IPS DF 6.9 (cell line): ENCODE measurements at regions not wholly inside any gene's neighbourhood (a gene's known extent, or its start where the extent isn't known, plus 50 kb on each side); places are given as distances from the start of the nearest gene placed in this dataset.

ENCODE experiments used
- DNase-seq: peaks from one replicate; pipeline ENCODE4 v3.0.0-alpha.2; 2013; ENCODE audit warnings: low read depth, low spot score
- H3K27ac ChIP-seq: one replicate; pipeline ENCODE4 v1.5.1; 2013; ENCODE audit warnings: low read length, control low read depth
- H3K27me3 ChIP-seq: 2 replicates; pipeline ENCODE4 v1.6.1; 2013; ENCODE audit warnings: mild to moderate bottlenecking, low read length; ENCODE audit not compliant: control insufficient read depth, insufficient read depth
- H3K36me3 ChIP-seq: 2 replicates; pipeline ENCODE4 v1.6.1; 2013; ENCODE audit warnings: low read length; ENCODE audit not compliant: control insufficient read depth, insufficient read depth
- H3K4me1 ChIP-seq: 2 replicates; pipeline ENCODE4 v1.6.1; 2013; ENCODE audit warnings: low read length; ENCODE audit not compliant: control insufficient read depth, insufficient read depth
- H3K4me3 ChIP-seq: 2 replicates; pipeline ENCODE4 v1.5.1; 2013; ENCODE audit warnings: mild to moderate bottlenecking, low read length
- H3K9me3 ChIP-seq: 2 replicates; pipeline ENCODE4 v1.6.1; 2013; ENCODE audit warnings: low read length, inconsistent platforms; ENCODE audit not compliant: control insufficient read depth, insufficient read depth
- WGBS: extraction: QIAGEN DNeasy Blood & Tissue Kit; methylation state at CpG from one replicate; pipeline ENCODE4 v1.1.7; 2013; ENCODE audit warnings: mixed read lengths, missing lambda C conversion rate; ENCODE audit not compliant: insufficient read length, insufficient coverage; 5-methylcytosine and 5-hydroxymethylcytosine counted together

DNA sequence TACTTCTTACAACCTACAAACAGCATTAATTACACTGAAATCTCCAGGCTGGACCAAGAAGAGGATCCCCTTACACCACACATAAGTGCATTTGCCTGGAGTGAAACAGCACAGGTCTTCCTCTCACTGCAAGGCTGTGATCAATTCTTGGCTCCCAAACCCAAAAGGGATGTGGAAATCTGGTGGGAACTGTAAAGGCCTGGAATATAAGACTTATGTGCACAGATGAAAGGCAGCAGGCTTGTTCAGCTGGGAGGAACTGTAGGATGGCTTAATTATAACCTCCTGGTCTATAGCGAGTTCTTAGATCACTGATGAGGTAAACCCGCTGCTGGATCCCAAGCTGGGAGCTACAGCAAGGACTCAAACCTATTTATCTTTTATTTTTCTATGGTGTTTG, 182.9 kb upstream of the TNC start:
- DNase-seq, result no peak
- Histone ChIP-seq H3K36me3 (no peaks in the 10 kb centered on the region), H3K4me1 (peaks cover 4% of the 10 kb centered on the region; the same call in 1 of the 2 replicates), H3K27ac (no peak overlapping the region), H3K4me3 (no peak overlapping the region), H3K9me3 (no peaks in the 10 kb centered on the region), H3K27me3 (no peaks in the 10 kb centered on the region)
- WGBS, result no CpG with 5 or more reads among the region's 2 CpGs

DNA sequence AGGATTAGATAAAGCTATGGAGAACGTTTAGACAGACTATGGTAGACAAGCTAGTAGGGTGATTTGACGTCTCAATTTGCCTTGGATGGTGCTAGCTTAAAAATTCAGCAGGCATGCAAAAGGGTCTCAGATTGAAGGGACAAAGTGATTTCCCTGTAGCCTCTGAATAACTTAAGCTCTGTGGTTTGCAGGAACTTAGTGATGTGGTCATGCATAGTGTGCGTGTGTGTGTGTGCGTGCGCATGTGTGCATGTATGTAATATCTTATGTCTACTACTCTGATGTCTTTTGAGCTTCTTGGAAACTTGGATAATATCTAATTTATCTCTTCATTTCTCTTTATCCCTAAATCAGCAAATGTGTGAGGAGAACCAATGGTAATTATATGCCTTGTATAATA, 183.6 kb upstream of the TNC start:
- Histone ChIP-seq H3K4me1 (peaks cover 4% of the 10 kb centered on the region; the same call in 1 of the 2 replicates), H3K27ac (no peak overlapping the region), H3K27me3 (no peaks in the 10 kb centered on the region), H3K9me3 (no peaks in the 10 kb centered on the region), H3K36me3 (no peaks in the 10 kb centered on the region), H3K4me3 (no peak overlapping the region)
- no peak for DNase-seq
- no CpG with 5 or more reads among the region's 5 CpGs for WGBS

DNA sequence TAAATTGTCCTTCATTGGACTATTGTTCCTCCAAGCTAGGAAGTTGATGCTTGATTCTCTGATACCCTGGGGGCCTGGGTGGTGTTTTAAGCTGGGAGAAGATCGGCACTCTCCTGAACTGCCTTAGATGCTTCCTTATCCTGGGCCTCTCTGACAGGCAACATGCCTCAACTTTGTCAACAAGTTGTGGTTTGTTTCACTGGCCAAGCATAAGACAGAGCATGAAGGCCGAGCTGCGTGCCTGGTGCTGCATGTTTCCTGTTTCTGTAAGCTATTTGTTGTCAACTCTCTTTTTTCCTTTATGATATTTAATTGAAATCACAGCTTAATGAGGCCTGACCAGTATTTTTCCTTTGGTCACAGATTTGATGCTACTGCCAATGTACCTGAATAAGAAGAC, 187.6 kb upstream of the TNC start:
- Histone ChIP-seq H3K36me3 (no peaks in the 10 kb centered on the region), H3K27me3 (no peaks in the 10 kb centered on the region), H3K9me3 (no peaks in the 10 kb centered on the region), H3K4me3 (no peak overlapping the region), H3K27ac (no peak overlapping the region), H3K4me1 (no peaks in the 10 kb centered on the region)
- no CpG with 5 or more reads among the region's 3 CpGs for WGBS
- no peak for DNase-seq

DNA sequence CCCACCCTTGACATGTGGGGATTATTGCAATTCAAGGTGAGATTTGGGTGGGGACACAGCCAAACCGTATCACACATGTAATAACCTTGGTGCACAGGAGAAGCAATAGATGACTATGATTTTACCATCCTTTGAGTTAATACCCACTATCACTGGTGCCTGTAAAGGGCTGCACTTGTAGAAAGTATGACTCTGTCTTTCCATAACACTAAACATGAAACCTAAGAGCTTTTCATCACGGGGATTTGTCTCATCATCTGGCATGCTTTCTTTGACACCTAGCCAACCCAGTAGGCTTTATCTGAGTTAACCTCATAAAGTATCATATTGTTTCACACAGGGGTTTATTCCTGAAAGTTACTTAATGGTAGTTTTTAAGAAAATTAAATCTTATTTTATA, 188.9 kb upstream of the TNC start:
- Histone ChIP-seq H3K27ac (no peak overlapping the region), H3K36me3 (no peaks in the 10 kb centered on the region), H3K27me3 (no peaks in the 10 kb centered on the region), H3K4me3 (no peak overlapping the region), H3K4me1 (no peaks in the 10 kb centered on the region), H3K9me3 (no peaks in the 10 kb centered on the region)
- no CpG with 5 or more reads among the region's 2 CpGs for WGBS
- no peak for DNase-seq

DNA sequence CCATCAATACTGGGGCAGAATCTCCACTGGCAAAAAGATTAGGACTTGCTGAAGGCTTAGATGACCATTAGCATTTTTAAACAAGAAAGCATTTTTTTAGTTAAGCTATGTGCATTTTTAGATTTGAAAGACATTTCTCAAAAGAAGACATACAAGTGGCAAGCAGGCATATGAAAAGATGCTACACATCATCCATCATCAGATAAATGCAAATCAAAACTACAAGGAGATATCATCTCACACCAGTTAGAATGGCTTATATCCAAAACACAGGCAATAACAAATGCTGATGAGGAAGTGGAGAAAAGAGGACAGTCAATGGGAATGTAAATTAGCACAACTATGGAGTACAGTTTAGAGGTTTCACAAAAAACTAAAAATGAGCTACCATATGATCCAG, 195.6 kb upstream of the TNC start:
- no peaks in the 10 kb centered on the region for H3K27me3 ChIP-seq
- H3K4me3 ChIP-seq, result no peak overlapping the region
- no peak for DNase-seq
- no peaks in the 10 kb centered on the region for H3K4me1 ChIP-seq
- H3K9me3 ChIP-seq, result no peaks in the 10 kb centered on the region
- no peaks in the 10 kb centered on the region for H3K36me3 ChIP-seq
- no peak overlapping the region for H3K27ac ChIP-seq

DNA sequence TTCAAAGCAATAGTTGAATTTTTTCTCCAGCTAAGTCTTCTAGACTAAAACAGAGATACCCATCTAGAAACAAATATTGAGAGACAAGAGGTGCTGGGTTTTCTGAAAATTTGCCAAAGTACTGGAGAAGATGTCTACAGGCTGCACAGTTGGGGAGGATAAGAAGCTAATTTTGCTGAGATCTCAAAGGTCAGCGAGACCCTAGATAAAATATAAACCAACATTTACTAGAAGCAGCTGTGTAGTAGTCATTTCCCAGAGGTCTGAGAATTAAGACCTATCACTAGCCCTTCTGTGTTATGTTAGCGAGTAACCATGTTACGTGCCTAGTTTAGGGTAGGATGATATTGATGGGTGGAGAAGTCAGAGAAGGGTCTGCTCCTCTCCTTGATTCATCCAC, 208.5 kb upstream of the TNC start:
- Histone ChIP-seq H3K4me3 (no peak overlapping the region), H3K36me3 (no peaks in the 10 kb centered on the region), H3K9me3 (no peaks in the 10 kb centered on the region), H3K4me1 (no peaks in the 10 kb centered on the region), H3K27me3 (no peaks in the 10 kb centered on the region), H3K27ac (no peak overlapping the region)
- no peak for DNase-seq
- no CpG with 5 or more reads among the region's 3 CpGs for WGBS

DNA sequence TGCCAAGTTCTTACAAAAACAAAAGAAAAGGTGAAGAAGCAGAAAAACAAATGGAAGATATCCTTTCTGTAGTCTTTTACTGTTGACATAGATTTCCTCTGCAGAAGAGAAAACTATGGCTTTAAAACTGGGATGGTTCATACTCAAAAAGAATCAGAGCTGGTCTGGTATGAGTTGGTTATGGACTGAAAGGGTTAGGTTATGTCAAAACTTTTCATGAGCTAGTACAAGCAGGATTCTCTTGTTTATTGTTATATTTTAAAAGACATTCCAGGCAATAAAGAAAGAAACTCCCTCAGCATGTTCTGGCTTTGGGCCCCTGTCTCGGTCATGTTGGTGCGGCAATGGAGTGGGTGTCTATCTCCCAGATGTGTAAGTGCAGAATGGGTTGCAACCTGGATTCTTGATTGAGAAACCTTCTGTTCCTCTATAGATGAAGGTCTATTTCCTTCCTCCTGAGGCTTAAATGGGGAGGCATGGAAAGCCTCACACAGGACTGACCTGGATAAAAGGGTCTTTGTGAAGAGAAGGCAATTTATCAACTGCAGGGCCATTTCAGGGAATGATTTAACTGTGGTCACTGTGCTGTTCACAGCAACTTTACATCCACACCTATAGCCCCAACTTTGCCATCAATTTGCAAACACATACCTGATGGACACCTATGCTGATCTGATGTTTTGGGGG, 209.6 kb upstream of the TNC start:
- Histone ChIP-seq H3K9me3 (no peaks in the 10 kb centered on the region), H3K36me3 (no peaks in the 10 kb centered on the region), H3K4me3 (no peak overlapping the region), H3K27ac (no peak overlapping the region), H3K4me1 (no peaks in the 10 kb centered on the region), H3K27me3 (no peaks in the 10 kb centered on the region)
- DNase-seq, result no peak
- no CpG with 5 or more reads among the region's 2 CpGs for WGBS

DNA sequence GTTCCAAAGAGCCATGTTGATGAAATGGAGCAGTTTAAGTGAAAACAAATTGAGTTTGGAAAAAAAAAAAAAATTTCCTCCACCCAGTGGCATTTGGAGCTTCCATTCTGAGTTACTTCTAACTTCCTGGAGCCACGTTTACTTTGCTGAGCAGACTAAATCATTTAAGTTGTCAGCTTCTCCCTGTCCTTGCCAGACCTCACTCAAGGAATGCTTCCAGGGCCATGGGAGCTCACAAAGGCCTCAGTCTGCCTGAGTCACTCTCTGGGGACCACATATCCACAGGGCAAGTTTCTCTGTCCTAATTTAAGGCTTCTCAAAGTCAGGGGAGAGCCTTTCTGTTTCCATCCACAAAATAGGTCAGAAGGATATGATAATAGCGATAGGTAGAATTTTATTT, 210.3 kb upstream of the TNC start:
- no CpG with 5 or more reads among the region's 2 CpGs for WGBS
- DNase-seq, result no peak

DNA sequence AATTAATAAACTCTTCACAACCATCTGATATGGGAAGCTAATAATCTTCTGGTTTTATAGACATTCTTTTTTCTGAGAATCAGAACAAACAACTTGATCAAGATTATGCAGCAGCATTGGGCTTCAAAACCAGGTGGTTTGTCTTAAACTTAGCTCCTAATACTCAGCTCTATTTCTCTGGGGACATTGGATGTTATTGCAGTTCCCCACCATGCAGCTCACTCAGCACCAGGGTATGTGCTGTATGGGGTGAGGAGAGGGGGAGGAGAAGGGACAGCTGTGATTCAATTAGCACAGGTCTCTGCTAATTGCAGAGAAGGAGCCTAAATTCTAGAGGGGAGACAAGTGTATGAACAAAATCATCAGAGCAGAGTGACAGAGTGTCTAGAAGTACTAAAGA, 210.7 kb upstream of the TNC start:
- DNase-seq, result no peak
- Histone ChIP-seq H3K4me3 (no peak overlapping the region), H3K4me1 (no peaks in the 10 kb centered on the region), H3K27ac (no peak overlapping the region), H3K27me3 (no peaks in the 10 kb centered on the region), H3K36me3 (no peaks in the 10 kb centered on the region), H3K9me3 (no peaks in the 10 kb centered on the region)

More for the DNA sequence above, 210.3 kb upstream of the TNC start:
- H3K4me3 ChIP-seq, result no peak overlapping the region
- H3K36me3 ChIP-seq, result no peaks in the 10 kb centered on the region
- no peaks in the 10 kb centered on the region for H3K27me3 ChIP-seq
- no peak overlapping the region for H3K27ac ChIP-seq
- H3K4me1 ChIP-seq, result no peaks in the 10 kb centered on the region
- H3K9me3 ChIP-seq, result no peaks in the 10 kb centered on the region

DNA sequence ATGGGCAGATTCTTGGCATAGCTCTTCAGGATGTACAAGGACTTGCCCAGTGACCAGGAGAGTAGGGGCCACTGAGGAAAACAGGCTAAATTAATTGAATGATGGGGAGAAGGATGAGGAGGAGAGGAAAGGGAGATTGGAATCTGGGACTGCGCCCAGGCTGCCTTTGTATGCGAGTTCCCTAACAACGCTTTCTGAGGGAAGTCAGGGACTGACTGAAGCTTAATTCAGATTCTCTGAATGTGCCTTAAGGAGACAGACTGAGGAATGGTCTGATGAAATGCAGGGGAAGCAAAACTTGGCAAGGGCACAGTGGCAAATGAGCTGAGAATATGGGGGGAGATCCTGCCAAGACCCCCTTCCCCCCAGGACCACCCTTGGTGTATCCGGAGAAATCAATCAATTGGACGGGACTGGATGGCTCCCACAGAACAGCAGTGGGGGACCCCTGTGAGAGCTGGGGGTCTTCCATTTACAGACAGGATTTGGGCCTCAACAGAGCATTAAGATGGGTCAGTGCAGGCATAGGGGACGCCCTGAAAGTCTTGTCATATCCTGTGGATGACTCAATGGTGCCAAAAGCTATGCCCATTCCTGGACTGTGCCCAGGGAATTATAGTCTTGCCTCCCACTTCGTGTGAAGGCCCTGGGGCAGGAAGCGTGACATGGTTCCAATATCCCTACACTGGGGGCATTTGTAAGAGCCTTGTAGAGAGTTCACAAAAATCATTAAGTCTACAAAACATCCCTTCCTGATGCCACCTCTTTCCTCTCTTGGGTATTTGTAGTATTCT, 215.5 kb upstream of the TNC start:
- no peaks in the 10 kb centered on the region for H3K4me1 ChIP-seq
- H3K9me3 ChIP-seq, result no peaks in the 10 kb centered on the region
- H3K4me3 ChIP-seq, result no peak overlapping the region
- no CpG with 5 or more reads among the region's 8 CpGs for WGBS
- no peak for DNase-seq
- no peaks in the 10 kb centered on the region for H3K27me3 ChIP-seq
- no peak overlapping the region for H3K27ac ChIP-seq
- no peaks in the 10 kb centered on the region for H3K36me3 ChIP-seq

DNA sequence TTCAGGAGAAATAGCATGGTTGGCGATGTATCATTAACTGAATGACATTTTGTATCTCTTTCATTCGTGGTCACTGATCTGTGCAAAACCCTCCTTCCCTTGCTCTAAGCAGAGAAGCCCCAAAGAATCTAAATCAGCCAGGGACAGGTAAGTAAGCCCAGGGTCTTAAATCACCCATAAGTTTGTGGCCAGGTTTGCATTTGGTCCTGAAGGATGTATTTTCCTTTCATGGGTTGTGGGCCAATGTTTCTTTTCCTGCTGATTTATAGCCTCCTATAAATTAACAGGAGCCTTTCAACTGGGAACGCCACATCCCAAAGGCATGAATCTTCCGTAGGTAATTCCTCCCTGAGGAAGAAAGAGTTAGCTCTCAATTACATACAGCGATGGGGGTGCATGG, 217.5 kb upstream of the TNC start:
- Histone ChIP-seq H3K9me3 (no peaks in the 10 kb centered on the region), H3K4me1 (no peaks in the 10 kb centered on the region), H3K36me3 (no peaks in the 10 kb centered on the region), H3K4me3 (no peak overlapping the region), H3K27ac (no peak overlapping the region), H3K27me3 (no peaks in the 10 kb centered on the region)
- no peak for DNase-seq
- WGBS, result no CpG with 5 or more reads among the region's 5 CpGs
